RWPE2 (cell line): ENCODE measurements at regions not wholly inside any gene's neighbourhood (a gene's known extent, or its start where the extent isn't known, plus 50 kb on each side); places are given as distances from the start of the nearest gene placed in this dataset.

Source experiments
- ATAC-seq: fragments of 200-7000 bp; cut with Tn5 transposase; 3 replicates; pipeline ENCODE4 v1.9.1; 2021; ENCODE audit warnings: low read depth
- DNase-seq: peaks from one replicate; pipeline ENCODE4 v3.0.0-alpha.2; 2020; ENCODE audit warnings: low spot score
- H3K27ac ChIP-seq: fragments of 450-650 bp; 2 replicates; pipeline ENCODE4 v1.5.1; 2017; ENCODE audit warnings: mild to moderate bottlenecking; ENCODE audit not compliant: poor library complexity, severe bottlenecking
- H3K27me3 ChIP-seq: fragments of 250-450 bp; sonication (Bioruptor Pico); 2 replicates; pipeline ENCODE4 v1.5.1; 2021; ENCODE audit warnings: mild to moderate bottlenecking, moderate library complexity; ENCODE audit not compliant: insufficient read depth, poor library complexity, severe bottlenecking
- H3K36me3 ChIP-seq: fragments of 250-450 bp; sonication (Bioruptor Pico); 2 replicates; pipeline ENCODE4 v1.5.1; 2020; ENCODE audit warnings: low read depth, mild to moderate bottlenecking, moderate library complexity
- H3K4me1 ChIP-seq: fragments of 250-450 bp; sonication (Bioruptor Pico); 2 replicates; pipeline ENCODE4 v1.5.1; 2021; ENCODE audit warnings: mild to moderate bottlenecking, moderate library complexity; ENCODE audit not compliant: insufficient read depth, poor library complexity, severe bottlenecking
- H3K4me3 ChIP-seq: fragments of 250-450 bp; sonication (Bioruptor Pico); 2 replicates; pipeline ENCODE4 v1.5.1; 2021; ENCODE audit warnings: mild to moderate bottlenecking, moderate library complexity; ENCODE audit not compliant: severe bottlenecking
- H3K9me3 ChIP-seq: fragments of 250-450 bp; sonication (Bioruptor Pico); 2 replicates; pipeline ENCODE4 v1.5.1; 2021; ENCODE audit warnings: mild to moderate bottlenecking, moderate library complexity; ENCODE audit not compliant: severe bottlenecking
- CTCF ChIP-seq: fragments of 450-650 bp; IDR thresholded peaks from one replicate; pipeline ENCODE4 v1.5.1; 2017; ENCODE audit warnings: mild to moderate bottlenecking, moderate library complexity; ENCODE audit not compliant: poor library complexity, severe bottlenecking

- Histone ChIP-seq H3K36me3 (no peaks in the 10 kb centered on the region), H3K9me3 (no peaks in the 10 kb centered on the region), H3K27me3 (no peaks in the 10 kb centered on the region), H3K27ac (no peak overlapping the region), H3K4me3 (no peak overlapping the region), H3K4me1 (peaks cover 11% of the 10 kb centered on the region)
- no peak for TF ChIP-seq CTCF
- ATAC-seq: no peak
- no peak for DNase-seq
Measured at GRCh38 chr1:116316373-116316772, 56.7 kb upstream of the ATP1A1 start.

- Histone ChIP-seq H3K27ac (no peak overlapping the region), H3K4me3 (no peak overlapping the region), H3K4me1 (no peaks in the 10 kb centered on the region), H3K9me3 (no peaks in the 10 kb centered on the region), H3K36me3 (no peaks in the 10 kb centered on the region), H3K27me3 (no peaks in the 10 kb centered on the region)
- no peak for TF ChIP-seq CTCF
- ATAC-seq: no peak
- no peak for DNase-seq
Measured at GRCh38 chr1:116318897-116319296, 54.1 kb upstream of the ATP1A1 start.

- no peak for DNase-seq
- TF ChIP-seq CTCF: no peak
- no peaks in the 10 kb centered on the region for H3K36me3 ChIP-seq
- no peak for ATAC-seq
- H3K4me1 ChIP-seq: no peaks in the 10 kb centered on the region
- H3K27me3 ChIP-seq: no peaks in the 10 kb centered on the region
- H3K4me3 ChIP-seq: no peak overlapping the region
- no peaks in the 10 kb centered on the region for H3K9me3 ChIP-seq
- no peak overlapping the region for H3K27ac ChIP-seq
Measured at GRCh38 chr1:116320874-116321273, 52.2 kb upstream of the ATP1A1 start.

- no peak for TF ChIP-seq CTCF
- no peaks in the 10 kb centered on the region for H3K27me3 ChIP-seq
- DNase-seq (no peak), ATAC-seq (no peak)
- H3K4me1 ChIP-seq: no peaks in the 10 kb centered on the region
- H3K9me3 ChIP-seq: no peaks in the 10 kb centered on the region
- no peak overlapping the region for H3K27ac ChIP-seq
- no peaks in the 10 kb centered on the region for H3K36me3 ChIP-seq
- no peak overlapping the region for H3K4me3 ChIP-seq
Measured at GRCh38 chr1:116321766-116322175, 51.3 kb upstream of the ATP1A1 start.

GRCh38 chr1:116322752-116323405 lies 50.2 kb upstream of the ATP1A1 start:
- no peak for DNase-seq
- Histone ChIP-seq H3K4me3 (no peak overlapping the region), H3K27ac (no peak overlapping the region), H3K27me3 (no peaks in the 10 kb centered on the region), H3K4me1 (no peaks in the 10 kb centered on the region), H3K36me3 (no peaks in the 10 kb centered on the region), H3K9me3 (no peaks in the 10 kb centered on the region)
- no peak for ATAC-seq
- no peak for TF ChIP-seq CTCF
